Renal pelvis (tissue), 1 donor: ENCODE measurements at regions not wholly inside any gene's neighbourhood (a gene's known extent, or its start where the extent isn't known, plus 50 kb on each side); places are given as distances from the start of the nearest gene placed in this dataset.
"Not testable (repeated sequence)": the region's sequence is repeated elsewhere in the genome, so short reads cannot be mapped to it uniquely, and the experiment has no call there.

Source experiments
- DNase-seq: peaks from one replicate; pipeline ENCODE4 v3.0.0-alpha.2; 2013

GRCh38 chr1:220942278-220942677, 63.0 kb downstream of the HLX start:
- no peak for DNase-seq

GRCh38 chr1:220942914-220943313, 63.7 kb downstream of the HLX start:
- not testable (repeated sequence) for DNase-seq

GRCh38 chr1:220943319-220943996, 64.2 kb downstream of the HLX start:
- no peak for DNase-seq

- DNase-seq: no peak
These were observed 71.3 kb downstream of the HLX start for GRCh38 chr1:220950576-220950975.

GRCh38 chr1:220952961-220953643, 73.9 kb downstream of the HLX start:
- DNase-seq: no peak

GRCh38 chr1:220954321-220955075, 75.3 kb downstream of the HLX start:
- no peak for DNase-seq

- no peak for DNase-seq
These were observed 75.9 kb downstream of the HLX start for GRCh38 chr1:220955116-220955515.

- no peak for DNase-seq
These were observed 77.4 kb downstream of the HLX start for GRCh38 chr1:220956501-220957232.

GRCh38 chr1:220957233-220957605, 78.0 kb downstream of the HLX start:
- DNase-seq: no peak

GRCh38 chr1:220958234-220958633, 79.0 kb downstream of the HLX start:
- DNase-seq: no peak

GRCh38 chr1:220962031-220962751, 82.9 kb downstream of the HLX start:
- DNase-seq: no peak

GRCh38 chr1:220966041-220966440, 86.8 kb downstream of the HLX start:
- DNase-seq: no peak

GRCh38 chr1:220966473-220966872, 87.2 kb downstream of the HLX start:
- no peak for DNase-seq

- DNase-seq: peak; percentile 21
These were observed 87.8 kb downstream of the HLX start for GRCh38 chr1:220966881-220967611.

GRCh38 chr1:220967911-220968310, 88.7 kb downstream of the HLX start:
- no peak for DNase-seq

- not testable (repeated sequence) for DNase-seq
These were observed 90.0 kb downstream of the HLX start for GRCh38 chr1:220969281-220969680.

- no peak for DNase-seq
These were observed 91.1 kb downstream of the HLX start for GRCh38 chr1:220970311-220970710.

- DNase-seq: no peak
These were observed 92.0 kb downstream of the HLX start for GRCh38 chr1:220971221-220971620.

GRCh38 chr1:220974431-220974830, 95.2 kb downstream of the HLX start:
- no peak for DNase-seq

- DNase-seq: no peak
These were observed 97.1 kb downstream of the HLX start for GRCh38 chr1:220976390-220976789.

GRCh38 chr1:220979371-220979770, 100.1 kb downstream of the HLX start:
- no peak for DNase-seq
